ENCODE measurements at regions not wholly inside any gene's neighbourhood (a gene's known extent, or its start where the extent isn't known, plus 50 kb on each side); places are given as distances from the start of the nearest gene placed in this dataset.

- no peaks in the 10 kb centered on the region for H3K27me3 Mint-ChIP-seq
- no peaks in the 10 kb centered on the region for H3K9me3 Mint-ChIP-seq (ENCODE audit: low read depth)
- DNase-seq (no peak), ATAC-seq (no peak)
- H3K4me1 Mint-ChIP-seq = no peaks in the 10 kb centered on the region
- no peak overlapping the region for H3K27ac Mint-ChIP-seq
- H3K4me3 Mint-ChIP-seq = no peak overlapping the region
- no peaks in the 10 kb centered on the region for H3K36me3 Mint-ChIP-seq
- CTCF ChIA-PET = no interaction called here
Observed at GRCh38 chr9:108672475-108673190, 183.2 kb downstream of the ACTL7B start.

GRCh38 chr9:108671794-108672193 is 184.0 kb downstream of the ACTL7B start:
- no peaks in the 10 kb centered on the region for H3K27me3 Mint-ChIP-seq
- H3K4me3 Mint-ChIP-seq = no peak overlapping the region
- no peaks in the 10 kb centered on the region for H3K36me3 Mint-ChIP-seq
- DNase-seq (no peak), ATAC-seq (no peak)
- no peaks in the 10 kb centered on the region for H3K9me3 Mint-ChIP-seq (ENCODE audit: low read depth)
- no peak overlapping the region for H3K27ac Mint-ChIP-seq
- CTCF ChIA-PET = no interaction called here
- H3K4me1 Mint-ChIP-seq = no peaks in the 10 kb centered on the region

DNA sequence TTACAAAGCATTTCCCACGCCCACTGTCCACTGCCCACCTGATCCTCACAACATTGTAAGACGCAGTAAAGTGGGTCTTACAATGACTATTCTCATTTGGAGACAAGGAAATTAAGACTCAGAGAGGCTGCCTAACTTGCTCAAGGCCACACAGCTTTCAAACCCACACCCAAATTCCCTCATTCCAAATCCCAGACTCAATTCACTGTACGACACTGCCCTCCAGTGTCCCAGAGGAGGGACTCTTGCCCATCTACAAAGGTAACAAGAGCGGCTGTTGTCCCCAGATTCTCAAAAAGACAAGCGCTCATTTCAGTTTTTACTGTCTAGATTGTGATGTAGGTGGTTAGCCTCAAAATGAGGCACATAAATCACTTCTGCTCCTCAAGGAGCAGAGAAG is 184.6 kb downstream of the ACTL7B start:
- CTCF ChIA-PET = no interaction called here
- no peaks in the 10 kb centered on the region for H3K27me3 Mint-ChIP-seq
- H3K4me1 Mint-ChIP-seq = no peaks in the 10 kb centered on the region
- no peak overlapping the region for H3K4me3 Mint-ChIP-seq
- no peak for DNase-seq
- H3K36me3 Mint-ChIP-seq = no peaks in the 10 kb centered on the region
- no peaks in the 10 kb centered on the region for H3K9me3 Mint-ChIP-seq (ENCODE audit: low read depth)
- ATAC-seq = no peak
- no peak overlapping the region for H3K27ac Mint-ChIP-seq

DNA sequence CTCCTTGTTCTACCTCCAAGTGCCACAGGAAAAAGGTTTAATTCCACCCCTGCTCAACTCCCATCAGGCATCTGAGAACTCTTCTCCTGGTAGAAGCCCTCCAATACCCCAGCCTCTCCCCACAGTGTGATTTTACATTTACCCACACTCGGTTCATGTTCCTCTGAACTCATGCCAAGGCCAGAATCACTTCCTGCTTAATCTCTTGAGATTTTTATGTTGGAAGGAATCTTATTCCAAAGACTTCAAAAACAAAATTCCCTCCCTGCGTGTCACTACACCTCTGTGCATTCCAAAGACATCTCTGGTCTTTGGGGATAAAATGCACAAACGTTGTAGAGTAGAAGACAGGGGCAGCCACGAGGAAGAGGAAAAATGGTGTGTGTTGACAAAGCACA is 186.8 kb downstream of the ACTL7B start:
- CTCF ChIA-PET = no interaction called here
- Mint-ChIP-seq H3K4me1 (no peaks in the 10 kb centered on the region), H3K36me3 (no peaks in the 10 kb centered on the region), H3K27ac (no peak overlapping the region), H3K9me3 (ENCODE audit: low read depth) (no peaks in the 10 kb centered on the region), H3K27me3 (no peaks in the 10 kb centered on the region), H3K4me3 (no peak overlapping the region)
- DNase-seq = no peak
- ATAC-seq = no peak

GRCh38 chr9:108668191-108668937 is 187.4 kb downstream of the ACTL7B start:
- CTCF ChIA-PET = no interaction called here
- ATAC-seq = no peak
- H3K4me3 Mint-ChIP-seq = no peak overlapping the region
- H3K27ac Mint-ChIP-seq = no peak overlapping the region
- H3K36me3 Mint-ChIP-seq = no peaks in the 10 kb centered on the region
- DNase-seq = no peak
- no peaks in the 10 kb centered on the region for H3K4me1 Mint-ChIP-seq
- no peaks in the 10 kb centered on the region for H3K27me3 Mint-ChIP-seq
- no peaks in the 10 kb centered on the region for H3K9me3 Mint-ChIP-seq (ENCODE audit: low read depth)

GRCh38 chr9:108666240-108666784 is 189.5 kb downstream of the ACTL7B start:
- ATAC-seq (no peak), DNase-seq (no peak)
- H3K4me3 Mint-ChIP-seq = no peak overlapping the region
- no peaks in the 10 kb centered on the region for H3K4me1 Mint-ChIP-seq
- CTCF ChIA-PET = no interaction called here
- no peaks in the 10 kb centered on the region for H3K27me3 Mint-ChIP-seq
- no peaks in the 10 kb centered on the region for H3K9me3 Mint-ChIP-seq (ENCODE audit: low read depth)
- no peaks in the 10 kb centered on the region for H3K36me3 Mint-ChIP-seq
- H3K27ac Mint-ChIP-seq = no peak overlapping the region

DNA sequence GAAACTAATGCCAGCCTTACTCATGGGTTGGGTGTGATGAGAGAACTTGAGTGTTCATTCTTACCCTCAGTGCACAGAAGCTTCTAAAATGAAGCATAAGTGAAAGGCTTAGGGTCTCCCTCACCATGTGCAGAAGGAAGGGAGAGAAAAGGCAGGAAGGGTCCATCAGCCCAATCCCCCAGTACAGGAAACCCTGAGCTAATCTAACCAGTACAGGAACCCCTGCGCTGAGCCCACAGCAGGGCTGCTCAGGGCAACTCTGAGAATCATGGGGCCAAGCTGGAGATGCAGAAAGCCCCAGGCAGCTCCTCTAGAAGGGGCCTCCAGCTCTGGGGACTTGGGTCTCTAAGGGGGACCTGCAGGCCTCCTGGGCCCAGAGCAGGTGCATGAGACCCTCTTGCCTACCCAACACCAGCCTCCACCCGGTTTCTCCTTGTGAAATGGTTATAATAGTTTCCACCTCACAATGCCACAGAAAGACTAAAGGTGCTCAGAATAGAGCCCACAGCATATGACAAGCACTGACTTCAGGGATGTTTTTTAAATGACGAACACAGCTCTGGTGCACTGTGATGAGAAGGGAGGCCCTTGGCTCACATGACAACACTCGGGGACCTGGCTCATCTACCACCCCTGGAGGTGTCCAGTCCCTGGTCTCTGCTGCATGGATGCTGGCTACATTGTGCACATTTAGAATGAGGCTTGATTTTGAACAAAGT is 190.1 kb downstream of the ACTL7B start:
- Mint-ChIP-seq H3K27me3 (no peaks in the 10 kb centered on the region), H3K36me3 (no peaks in the 10 kb centered on the region), H3K4me3 (no peak overlapping the region), H3K9me3 (ENCODE audit: low read depth) (peaks cover 4% of the 10 kb centered on the region), H3K27ac (no peak overlapping the region), H3K4me1 (no peaks in the 10 kb centered on the region)
- CTCF ChIA-PET = no interaction called here
- DNase-seq (no peak), ATAC-seq (no peak)

DNA sequence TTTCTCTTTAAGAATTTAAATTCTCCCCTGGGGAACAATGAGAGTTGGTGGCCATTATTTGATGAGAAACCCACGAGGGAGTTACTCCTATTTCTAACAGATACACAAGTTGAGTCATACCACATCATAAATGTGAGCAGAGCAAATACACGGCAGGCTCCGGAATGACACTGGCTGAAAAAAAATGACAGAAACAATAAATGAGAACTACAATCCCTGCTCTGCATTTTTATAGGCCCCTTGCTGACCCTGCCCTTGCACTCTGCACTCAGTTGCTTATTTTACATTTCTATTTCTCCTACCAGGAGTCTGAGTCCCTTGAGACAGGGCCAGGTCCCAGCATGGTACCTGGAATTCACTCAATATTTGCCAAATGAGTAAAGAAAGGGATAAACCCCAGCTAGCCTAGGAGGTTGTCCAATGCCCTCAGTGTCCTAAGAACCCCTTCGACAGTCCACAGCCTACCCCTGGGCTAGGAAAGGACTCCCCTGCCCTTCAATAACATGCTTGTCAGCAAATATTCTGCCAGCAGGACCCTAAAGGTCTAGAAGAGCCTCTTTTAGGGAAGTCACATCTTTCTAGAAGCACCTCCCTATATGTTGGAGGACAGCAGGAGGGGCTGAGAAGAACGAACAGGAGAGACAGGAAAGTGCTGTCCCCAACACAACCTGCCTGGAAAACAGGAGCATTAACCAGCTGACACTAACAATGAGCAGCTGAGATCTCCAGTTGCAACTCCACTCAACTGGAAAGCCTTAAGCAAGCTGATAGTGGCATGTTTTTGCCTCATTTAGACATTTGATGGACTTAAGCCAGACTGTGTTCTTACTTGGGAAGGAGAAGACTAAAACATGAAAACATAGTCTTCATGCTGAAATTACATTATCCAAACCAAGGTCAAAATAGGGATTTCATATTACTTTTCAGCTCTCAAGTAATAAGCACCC is 191.2 kb downstream of the ACTL7B start:
- Mint-ChIP-seq H3K9me3 (ENCODE audit: low read depth) (peaks cover 6% of the 10 kb centered on the region), H3K27me3 (no peaks in the 10 kb centered on the region), H3K4me1 (no peaks in the 10 kb centered on the region), H3K36me3 (no peaks in the 10 kb centered on the region), H3K4me3 (no peak overlapping the region), H3K27ac (no peak overlapping the region)
- DNase-seq (no peak), ATAC-seq (no peak)
- CTCF ChIA-PET = no interaction called here

DNA sequence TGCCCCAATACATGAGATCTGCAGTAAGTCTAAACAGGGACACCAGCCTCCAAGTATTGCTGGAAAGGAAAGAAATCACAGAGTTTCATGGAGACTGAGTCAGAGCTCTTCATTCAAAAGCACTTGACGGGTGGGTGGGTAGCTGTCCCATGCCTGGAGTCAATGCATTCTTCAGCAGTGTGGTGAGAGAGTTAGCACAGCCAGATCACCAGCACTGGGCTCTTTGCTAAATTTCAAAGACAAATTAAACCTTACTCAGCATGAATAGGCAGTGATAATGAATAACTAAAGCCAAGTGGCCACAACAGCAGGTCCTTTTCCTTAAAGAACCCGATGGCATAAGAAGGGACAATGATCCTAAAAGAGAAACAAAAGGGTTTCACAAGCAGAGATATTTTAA is 192.4 kb downstream of the ACTL7B start:
- Mint-ChIP-seq H3K4me3 (no peak overlapping the region), H3K9me3 (ENCODE audit: low read depth) (peaks cover 14% of the 10 kb centered on the region), H3K36me3 (no peaks in the 10 kb centered on the region), H3K4me1 (no peaks in the 10 kb centered on the region), H3K27ac (no peak overlapping the region), H3K27me3 (no peaks in the 10 kb centered on the region)
- DNase-seq = no peak
- ATAC-seq = no peak
- CTCF ChIA-PET = no interaction called here

DNA sequence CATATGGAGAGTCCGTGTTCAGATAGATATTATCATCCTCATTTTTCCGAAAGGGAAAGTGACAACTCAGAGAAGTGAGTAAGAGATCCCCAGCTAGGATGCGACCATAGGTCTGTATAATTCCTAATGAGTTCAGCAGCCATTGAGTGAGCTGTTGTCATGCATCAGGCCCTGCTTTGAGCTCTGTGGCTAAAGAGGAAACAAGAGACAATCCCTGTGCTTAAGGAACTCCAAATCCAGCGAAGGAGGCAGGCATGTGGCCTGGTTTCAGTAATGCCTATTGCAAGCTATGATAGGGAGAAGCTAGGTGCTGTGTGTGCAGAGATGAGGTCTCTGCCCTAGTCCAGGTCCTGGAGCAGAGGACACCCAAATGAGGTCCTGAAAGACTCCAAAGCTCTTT is 192.8 kb downstream of the ACTL7B start:
- peaks cover 14% of the 10 kb centered on the region for H3K9me3 Mint-ChIP-seq (ENCODE audit: low read depth)
- H3K4me3 Mint-ChIP-seq = no peak overlapping the region
- no peaks in the 10 kb centered on the region for H3K4me1 Mint-ChIP-seq
- H3K36me3 Mint-ChIP-seq = no peaks in the 10 kb centered on the region
- DNase-seq (no peak), ATAC-seq (no peak)
- CTCF ChIA-PET = no interaction called here
- no peaks in the 10 kb centered on the region for H3K27me3 Mint-ChIP-seq
- no peak overlapping the region for H3K27ac Mint-ChIP-seq

GRCh38 chr9:108662091-108662875 is 193.5 kb downstream of the ACTL7B start:
- CTCF ChIA-PET = no interaction called here
- H3K27me3 Mint-ChIP-seq = no peaks in the 10 kb centered on the region
- no peaks in the 10 kb centered on the region for H3K36me3 Mint-ChIP-seq
- H3K4me1 Mint-ChIP-seq = no peaks in the 10 kb centered on the region
- no peak overlapping the region for H3K27ac Mint-ChIP-seq
- peaks cover 14% of the 10 kb centered on the region for H3K9me3 Mint-ChIP-seq (ENCODE audit: low read depth)
- no peak for ATAC-seq
- H3K4me3 Mint-ChIP-seq = no peak overlapping the region
- no peak for DNase-seq

DNA sequence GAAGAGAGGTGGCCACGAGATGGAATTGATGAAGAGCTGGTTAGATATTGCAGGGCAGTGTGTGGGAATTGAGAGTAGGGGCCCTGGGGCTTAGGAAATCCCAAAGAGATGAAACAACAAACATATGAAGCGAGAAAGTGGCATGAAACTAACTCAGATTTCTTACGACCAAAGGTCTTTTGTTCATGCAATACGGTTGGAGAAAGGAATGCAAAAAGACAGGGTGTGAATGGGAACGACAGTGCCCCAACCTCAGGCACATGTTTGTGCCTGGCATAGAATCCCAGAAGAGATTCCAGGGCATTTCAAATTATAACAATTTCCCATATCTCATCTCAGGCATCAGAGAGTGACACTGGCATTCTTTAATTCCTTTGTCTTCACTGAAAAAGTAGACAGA is 199.2 kb downstream of the ACTL7B start:
- H3K4me1 Mint-ChIP-seq = no peaks in the 10 kb centered on the region
- no peaks in the 10 kb centered on the region for H3K27me3 Mint-ChIP-seq
- no peak for ATAC-seq
- H3K27ac Mint-ChIP-seq = no peak overlapping the region
- no peaks in the 10 kb centered on the region for H3K36me3 Mint-ChIP-seq
- DNase-seq = no peak
- H3K4me3 Mint-ChIP-seq = no peak overlapping the region
- H3K9me3 Mint-ChIP-seq (ENCODE audit: low read depth) = peaks cover 14% of the 10 kb centered on the region
- CTCF ChIA-PET = no interaction called here
